DMS114 treated with DMSO at 0.1 percent for 48 hours (cell line): ENCODE measurements at regions not wholly inside any gene's neighbourhood (a gene's known extent, or its start where the extent isn't known, plus 50 kb on each side); places are given as distances from the start of the nearest gene placed in this dataset.

ENCODE experiments used
- DNase-seq: peaks from one replicate; lab custom pipeline; 2025; ENCODE audit not compliant: unreplicated experiment; lab: John Stamatoyannopoulos, UW

DNA sequence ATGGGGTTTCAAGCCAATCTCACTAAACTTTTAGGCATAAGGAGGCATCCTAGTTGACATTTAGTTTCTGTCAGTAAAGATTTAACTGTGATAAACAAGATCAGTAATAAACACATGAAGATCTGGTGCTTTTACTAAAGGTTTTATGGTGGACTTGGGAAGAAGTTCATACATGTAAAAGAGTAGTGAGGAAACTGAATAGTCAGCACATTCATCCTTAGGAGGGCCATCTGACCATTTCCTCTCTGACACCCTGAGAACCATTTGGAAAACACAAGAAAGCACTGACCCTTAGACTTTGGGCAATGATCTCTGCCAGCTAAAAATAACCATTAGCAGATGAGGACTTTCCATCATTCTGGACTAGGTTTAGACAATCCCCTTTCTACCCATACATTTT lies 1040.9 kb downstream of the AGBL1 start:
- DNase-seq = no peak

DNA sequence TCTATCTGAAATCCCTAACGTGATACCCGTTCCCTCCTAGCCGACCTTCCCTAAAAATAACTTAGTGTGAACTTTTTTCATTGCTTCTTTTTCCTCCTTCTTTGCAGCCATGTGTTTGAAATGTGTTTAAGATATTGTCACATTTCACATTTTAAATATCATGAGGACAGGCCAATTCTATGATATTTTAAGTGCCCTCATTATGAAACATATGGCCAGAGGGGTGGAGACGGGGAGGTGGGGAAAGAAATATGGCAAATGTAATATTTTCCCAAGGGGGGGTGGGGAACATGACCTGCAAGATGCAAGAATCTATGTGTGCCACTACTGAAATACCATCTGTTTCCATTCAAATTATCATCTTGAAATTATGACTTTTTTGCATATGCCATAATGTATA lies 1039.2 kb downstream of the AGBL1 start:
- no peak for DNase-seq

DNA sequence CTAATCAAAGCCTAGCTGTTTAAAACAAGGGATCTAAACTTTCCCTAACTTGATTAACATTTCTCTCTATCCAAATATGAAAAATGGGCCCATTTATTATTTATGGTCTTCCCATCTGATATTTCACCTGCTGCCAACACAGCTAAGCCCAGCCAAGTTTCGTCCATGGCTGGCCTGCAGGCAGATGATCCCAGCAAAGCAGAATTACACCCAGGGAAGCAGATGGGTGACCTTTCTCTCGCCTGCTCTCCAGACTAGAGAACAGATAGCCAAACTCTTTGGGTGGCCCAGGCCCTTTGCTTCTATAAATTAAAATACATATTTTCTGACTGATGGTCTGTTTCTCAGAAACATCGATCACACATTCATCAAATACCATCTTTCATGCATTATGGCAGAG lies 1038.8 kb downstream of the AGBL1 start:
- no peak for DNase-seq

DNA sequence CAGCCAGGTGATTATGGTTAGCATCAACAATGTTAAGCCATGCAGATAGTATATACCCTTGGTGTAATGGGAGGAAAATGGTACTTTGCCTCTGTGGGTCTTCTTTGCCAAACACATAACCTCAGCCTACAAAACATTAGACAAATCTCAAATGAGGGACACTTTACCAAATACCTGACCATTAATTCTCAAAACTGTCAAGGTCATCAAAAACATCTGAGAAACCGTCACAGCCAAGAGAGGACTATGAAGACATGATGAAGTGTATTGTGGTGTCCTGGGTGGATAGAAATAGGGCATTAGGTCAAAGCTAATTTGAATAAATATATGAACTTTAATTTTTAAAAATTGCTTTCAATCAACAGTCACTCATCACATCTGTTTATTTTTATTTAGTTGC lies 1036.1 kb downstream of the AGBL1 start:
- DNase-seq = no peak

DNA sequence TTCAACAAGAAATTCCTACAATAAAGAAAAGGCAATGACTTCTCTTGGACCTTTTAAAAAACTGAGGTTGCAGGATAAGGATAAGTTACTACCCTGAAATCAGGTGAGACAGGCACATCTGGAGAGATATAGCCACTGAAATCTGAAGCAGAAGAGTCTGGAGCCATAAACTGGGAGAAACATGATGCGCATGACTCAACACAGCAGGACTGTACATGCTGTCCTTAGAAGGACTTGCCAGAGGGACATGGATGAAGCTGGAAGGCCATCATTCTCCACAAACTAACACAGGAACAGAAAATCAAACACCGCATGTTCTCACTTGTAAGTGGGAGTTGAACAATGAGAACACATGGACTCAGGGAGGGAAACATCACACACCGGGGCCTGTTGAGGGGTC lies 1020.2 kb downstream of the AGBL1 start:
- no peak for DNase-seq

DNA sequence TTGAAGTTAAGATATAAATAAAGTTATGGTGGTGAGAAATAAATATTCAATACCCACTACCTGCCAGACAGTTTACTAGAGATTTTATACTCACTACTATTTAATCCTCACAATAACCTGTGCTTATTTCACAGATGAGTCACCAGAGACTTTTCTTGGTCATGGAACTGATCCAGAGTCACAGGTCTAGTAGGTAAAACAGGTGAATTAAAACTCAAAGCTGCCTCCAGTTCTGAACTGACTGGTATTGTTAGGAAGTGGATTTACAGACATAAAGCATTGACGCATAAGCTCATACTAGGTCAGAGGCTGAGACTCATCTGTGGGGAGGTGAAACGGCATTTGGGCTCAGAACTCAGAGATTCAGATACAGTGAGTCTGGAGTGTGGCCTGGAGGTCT lies 1009.9 kb downstream of the AGBL1 start:
- no peak for DNase-seq

DNA sequence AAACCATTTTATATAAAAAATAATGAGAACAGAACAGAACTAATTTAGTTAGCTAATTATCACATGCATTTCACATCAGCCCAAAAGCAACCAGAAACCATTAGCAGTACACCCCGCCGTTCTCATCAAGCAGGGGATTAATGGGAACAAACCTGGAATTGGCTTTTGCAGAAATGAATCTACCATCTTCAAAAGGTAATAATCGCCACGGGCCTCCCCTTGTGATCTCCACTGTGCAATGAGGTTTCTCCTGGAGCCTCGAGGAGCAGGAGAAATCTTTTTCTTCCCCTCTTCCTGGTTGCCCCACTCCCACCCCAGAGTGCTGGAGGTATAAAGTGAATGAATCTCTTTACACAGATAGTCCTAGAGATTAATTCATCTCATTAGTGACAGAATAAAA lies 1003.5 kb downstream of the AGBL1 start:
- DNase-seq = no peak

DNA sequence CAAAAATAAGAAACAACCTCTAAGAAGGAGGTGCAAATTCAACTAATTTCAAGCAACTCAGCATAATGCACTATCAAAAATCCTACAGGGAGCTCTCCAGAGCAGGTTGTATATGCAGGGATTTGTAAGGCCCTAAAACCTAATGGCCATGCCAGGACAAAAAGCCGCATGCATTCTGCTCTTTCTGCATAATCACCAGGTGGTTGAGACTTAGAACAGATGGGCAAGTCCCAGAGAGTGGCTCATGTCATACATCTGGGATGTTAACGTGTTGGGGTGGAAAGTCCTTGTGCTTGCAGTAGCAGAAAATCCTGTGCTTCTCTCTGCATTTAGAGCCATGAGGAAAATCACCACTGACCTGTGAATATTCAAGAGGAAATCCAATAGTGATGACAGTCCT lies 1002.9 kb downstream of the AGBL1 start:
- no peak for DNase-seq

DNA sequence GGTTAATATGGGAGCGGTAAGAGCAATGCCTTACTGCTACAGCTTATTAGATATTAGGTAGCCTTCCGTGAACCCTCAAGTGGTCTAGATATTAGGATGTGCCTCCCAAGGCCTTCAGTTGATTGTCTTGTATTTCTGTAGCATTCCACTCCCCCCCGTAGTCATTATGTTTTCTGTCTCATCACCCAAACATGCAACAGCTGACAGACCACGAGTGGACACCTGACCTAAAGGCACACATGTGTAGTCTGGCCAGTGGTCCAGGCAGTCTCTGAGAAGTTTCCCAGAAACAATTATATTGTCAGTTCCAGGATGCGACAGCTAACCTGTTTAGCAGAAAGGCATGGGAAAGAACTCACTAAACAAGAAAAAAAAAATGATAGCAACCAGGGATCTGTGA lies 1000.9 kb downstream of the AGBL1 start:
- no peak for DNase-seq
